Right lobe of liver (tissue), 6 donors: ENCODE measurements at regions not wholly inside any gene's neighbourhood (a gene's known extent, or its start where the extent isn't known, plus 50 kb on each side); places are given as distances from the start of the nearest gene placed in this dataset.

Source experiments
- ATAC-seq, 4 donors: fragments of 200-7000 bp; cut with Tn5 transposase; one replicate each; pipeline ENCODE4 v1.9.1; 2020; ENCODE audit warnings: mild to moderate bottlenecking in 4 of 4, moderate library complexity in 4 of 4
- DNase-seq, 3 donors: peaks; one replicate each; pipeline ENCODE4 v3.0.0-alpha.2; 2020
- H3K27ac ChIP-seq, 3 donors: fragments of 200-600 bp; one replicate each; pipeline ENCODE4 v1.8.0; 2022
- H3K27me3 ChIP-seq, 2 donors: fragments of 200-600 bp; one replicate each; pipeline ENCODE4 v1.8.0; 2022
- H3K36me3 ChIP-seq, 4 donors: fragments of 200-600 bp; sonication (generic) in 1 of 4; one replicate each; pipeline versions ENCODE4 v1.5.1 to v1.8.0; 2017 to 2022; ENCODE audit warnings: control low read depth in 1 of 4
- H3K4me1 ChIP-seq, 4 donors: fragments of 200-600 bp; sonication (generic) in 1 of 4; one replicate each; pipeline versions ENCODE4 v1.5.1 to v1.8.0; 2017 to 2022; ENCODE audit warnings: control low read depth in 1 of 4
- H3K4me3 ChIP-seq, 3 donors: fragments of 200-600 bp; one replicate each; pipeline ENCODE4 v1.8.0; 2022
- H3K9me3 ChIP-seq, 4 donors: fragments of 200-600 bp; sonication (generic) in 1 of 4; one replicate each; pipeline versions ENCODE4 v1.5.1 to v1.8.0; 2017 to 2022; ENCODE audit warnings: control low read depth in 1 of 4
- POLR2A ChIP-seq: fragments of 450-650 bp; IDR thresholded peaks from one replicate; pipeline ENCODE4 v1.6.1; 2017; ENCODE audit warnings: antibody characterized with exemption, mild to moderate bottlenecking
- WGBS: methylation state at CpG from one replicate; pipeline ENCODE4 v1.1.6; 2018; ENCODE audit warnings: low coverage, low lambda C conversion rate; ENCODE audit not compliant: insufficient coverage; ENCODE audit errors: missing lambda C conversion rate; 5-methylcytosine and 5-hydroxymethylcytosine counted together
- intact Hi-C, 2 donors: fragments of 100-400 bp; cut with DNase I; formaldehyde crosslinking; loops; one replicate each; pipeline versions ENCODE4 v1.11.2 to v1.14.1; 2022
- TF ChIP-seq, protein P1 (sequence below), 4 donors: fragments of 200-600 bp in 3 of 4; fragments of 450-650 bp in 1 of 4; IDR thresholded peaks; one replicate each; pipeline versions ENCODE4 v1.5.1 to v1.8.0; 2016 to 2022; ENCODE audit warnings: antibody characterized with exemption in 4 of 4, mild to moderate bottlenecking in 2 of 4
- donor health status: DM: no; HTN: yes; CAD: no.
- donor health status: DM: no; HTN: no; CAD: no.
- donor health status: DM: no; HTN: no; CAD: no.
- donor health status: DM: no; HTN: yes; CAD: no.
- donor health status: DM: no; HTN: yes; CAD: no.

- Histone ChIP-seq H3K27me3 (peaks cover 0 to 5% of the 10 kb centered on the region in 2 donors), H3K9me3 (no peaks in the 10 kb centered on the region), H3K27ac (no peak overlapping the region), H3K36me3 (no peaks in the 10 kb centered on the region), H3K4me1 (no peaks in the 10 kb centered on the region), H3K4me3 (no peak overlapping the region)
- ATAC-seq (no peak), DNase-seq (no peak)
- intact Hi-C loops, result no loop called here
- 24% methylated on average over 2 of the region's 2 CpGs for WGBS
- TF ChIP-seq POLR2A, result no peak
- TF ChIP-seq, protein P1, sequence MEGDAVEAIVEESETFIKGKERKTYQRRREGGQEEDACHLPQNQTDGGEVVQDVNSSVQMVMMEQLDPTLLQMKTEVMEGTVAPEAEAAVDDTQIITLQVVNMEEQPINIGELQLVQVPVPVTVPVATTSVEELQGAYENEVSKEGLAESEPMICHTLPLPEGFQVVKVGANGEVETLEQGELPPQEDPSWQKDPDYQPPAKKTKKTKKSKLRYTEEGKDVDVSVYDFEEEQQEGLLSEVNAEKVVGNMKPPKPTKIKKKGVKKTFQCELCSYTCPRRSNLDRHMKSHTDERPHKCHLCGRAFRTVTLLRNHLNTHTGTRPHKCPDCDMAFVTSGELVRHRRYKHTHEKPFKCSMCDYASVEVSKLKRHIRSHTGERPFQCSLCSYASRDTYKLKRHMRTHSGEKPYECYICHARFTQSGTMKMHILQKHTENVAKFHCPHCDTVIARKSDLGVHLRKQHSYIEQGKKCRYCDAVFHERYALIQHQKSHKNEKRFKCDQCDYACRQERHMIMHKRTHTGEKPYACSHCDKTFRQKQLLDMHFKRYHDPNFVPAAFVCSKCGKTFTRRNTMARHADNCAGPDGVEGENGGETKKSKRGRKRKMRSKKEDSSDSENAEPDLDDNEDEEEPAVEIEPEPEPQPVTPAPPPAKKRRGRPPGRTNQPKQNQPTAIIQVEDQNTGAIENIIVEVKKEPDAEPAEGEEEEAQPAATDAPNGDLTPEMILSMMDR (IDR thresholded peaks at IDR 0.05), result no peak
Observed at GRCh38 chr20:11166712-11167111, 492.9 kb upstream of the JAG1 start.

- Histone ChIP-seq H3K9me3 (no peaks in the 10 kb centered on the region), H3K27me3 (peaks cover 0 to 5% of the 10 kb centered on the region in 2 donors), H3K4me3 (no peak overlapping the region), H3K36me3 (no peaks in the 10 kb centered on the region), H3K4me1 (no peaks in the 10 kb centered on the region), H3K27ac (no peak overlapping the region)
- ATAC-seq, result no peak
- intact Hi-C loops, result no loop called here
- DNase-seq, result no peak
- TF ChIP-seq, protein P1 (IDR thresholded peaks at IDR 0.05), result no peak
Observed at GRCh38 chr20:11168026-11168425, 494.2 kb upstream of the JAG1 start.

- peaks cover 0 to 5% of the 10 kb centered on the region in 2 donors for H3K27me3 ChIP-seq
- DNase-seq (no peak), ATAC-seq (no peak)
- H3K4me1 ChIP-seq, result no peaks in the 10 kb centered on the region
- no peak overlapping the region for H3K4me3 ChIP-seq
- no peak overlapping the region for H3K27ac ChIP-seq
- no peaks in the 10 kb centered on the region for H3K9me3 ChIP-seq
- TF ChIP-seq POLR2A, result no peak
- TF ChIP-seq, protein P1 (IDR thresholded peaks at IDR 0.05), result no peak
- no peaks in the 10 kb centered on the region for H3K36me3 ChIP-seq
- intact Hi-C loops, result no loop called here
Observed at GRCh38 chr20:11170025-11170424, 496.2 kb upstream of the JAG1 start.

- no peak for DNase-seq
- ATAC-seq, result no peak
- no peaks in the 10 kb centered on the region for H3K4me1 ChIP-seq
- WGBS, result 70% methylated on average over 2 of the region's 2 CpGs
- no peaks in the 10 kb centered on the region for H3K9me3 ChIP-seq
- peaks cover 0 to 5% of the 10 kb centered on the region in 2 donors for H3K27me3 ChIP-seq
- no peaks in the 10 kb centered on the region for H3K36me3 ChIP-seq
- no peak overlapping the region for H3K4me3 ChIP-seq
- intact Hi-C loops, result no loop called here
- TF ChIP-seq, protein P1 (IDR thresholded peaks at IDR 0.05), result no peak
- TF ChIP-seq POLR2A, result no peak
- H3K27ac ChIP-seq, result no peak overlapping the region
Observed at GRCh38 chr20:11170565-11170964, 496.8 kb upstream of the JAG1 start.

DNA sequence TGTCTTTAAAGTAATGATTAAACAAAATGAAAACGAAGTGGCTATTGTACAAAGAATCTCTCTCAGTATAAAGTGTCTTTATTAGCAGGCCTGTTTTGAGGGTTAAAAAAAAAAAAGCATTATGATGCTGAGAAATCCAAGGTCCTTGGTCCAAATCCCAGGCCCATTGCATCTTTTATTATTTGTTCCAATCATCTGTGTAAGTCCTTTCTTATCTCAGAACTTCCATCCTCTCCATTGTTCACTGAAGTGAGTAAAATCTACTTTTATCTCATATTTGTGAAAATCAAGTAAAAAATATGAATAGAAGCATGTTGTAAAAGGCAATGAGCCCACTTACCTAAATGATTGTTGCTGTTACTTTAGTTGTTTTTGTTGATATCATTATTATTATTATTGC is 499.1 kb upstream of the JAG1 start:
- TF ChIP-seq, protein P1 (IDR thresholded peaks at IDR 0.05), result no peak
- no peak for TF ChIP-seq POLR2A

More for the DNA sequence above, 499.1 kb upstream of the JAG1 start:
- H3K9me3 ChIP-seq, result no peaks in the 10 kb centered on the region
- 40% methylated on average over 1 of the region's 1 CpG for WGBS
- no peaks in the 10 kb centered on the region for H3K36me3 ChIP-seq
- intact Hi-C loops, result no loop called here
- no peaks in the 10 kb centered on the region for H3K4me1 ChIP-seq
- ATAC-seq, result no peak
- H3K4me3 ChIP-seq, result no peak overlapping the region
- H3K27me3 ChIP-seq, result peaks cover 0 to 5% of the 10 kb centered on the region in 2 donors
- DNase-seq, result no peak
- no peak overlapping the region for H3K27ac ChIP-seq
